ENCODE measurements at regions not wholly inside any gene's neighbourhood (a gene's known extent, or its start where the extent isn't known, plus 50 kb on each side); places are given as distances from the start of the nearest gene placed in this dataset.

- Histone ChIP-seq H3K9me3 (peaks cover 0 to 3% (median 0%) of the 10 kb centered on the region in 11 donors), H3K4me1 (peaks cover 0 to 6% (median 0%) of the 10 kb centered on the region in 9 donors), H3K27me3 (no peaks in the 10 kb centered on the region), H3K27ac (no peak overlapping the region), H3K4me3 (no peak overlapping the region), H3K36me3 (no peaks in the 10 kb centered on the region)
- intact Hi-C loops (cut with DNase I) = no loop called here
- DNase-seq (no peak), ATAC-seq (peak in 3 of 8 donors; percentile 48 to 59 (median 58))
- WGBS, 2 donors = 79 to 86% methylated on average over 1 of the region's 1 CpG
- no peak for TF ChIP-seq CTCF (IDR thresholded peaks at IDR 0.05)
Observed at GRCh38 chr20:39356908-39357307, 394.8 kb downstream of the DHX35 start.

- H3K9me3 ChIP-seq = peaks cover 0 to 52% (median 22%) of the 10 kb centered on the region in 11 donors
- no peaks in the 10 kb centered on the region for H3K27me3 ChIP-seq
- no peaks in the 10 kb centered on the region for H3K36me3 ChIP-seq
- H3K27ac ChIP-seq = no peak overlapping the region
- H3K4me1 ChIP-seq = no peaks in the 10 kb centered on the region
- DNase-seq (no peak), ATAC-seq (no peak)
- no peak overlapping the region for H3K4me3 ChIP-seq
- intact Hi-C loops (cut with DNase I) = no loop called here
- WGBS, 2 donors = 86 to 87% methylated on average over 4 of the region's 4 CpGs
- no peak for TF ChIP-seq CTCF (IDR thresholded peaks at IDR 0.05)
Observed at GRCh38 chr20:39349240-39349639, 387.1 kb downstream of the DHX35 start.

GRCh38 chr20:39347626-39348025 lies 385.5 kb downstream of the DHX35 start:
- DNase-seq = no peak

GRCh38 chr20:39342463-39342862 lies 380.3 kb downstream of the DHX35 start:
- ATAC-seq (no peak), DNase-seq (no peak)
- Histone ChIP-seq H3K36me3 (no peaks in the 10 kb centered on the region), H3K4me3 (no peak overlapping the region), H3K4me1 (peaks cover 0 to 15% (median 3%) of the 10 kb centered on the region in 9 donors), H3K9me3 (peaks cover 0 to 11% (median 0%) of the 10 kb centered on the region in 11 donors), H3K27me3 (no peaks in the 10 kb centered on the region), H3K27ac (no peak overlapping the region)
- intact Hi-C loops (cut with DNase I) = no loop called here
- TF ChIP-seq CTCF (IDR thresholded peaks at IDR 0.05) = no peak
- 39 to 43% methylated on average over 1 of the region's 1 CpG for WGBS, 2 donors

More at GRCh38 chr20:39347626-39348025, 385.5 kb downstream of the DHX35 start:
- ATAC-seq = no peak
- Histone ChIP-seq H3K9me3 (peaks cover 0 to 52% (median 22%) of the 10 kb centered on the region in 11 donors), H3K4me3 (no peak overlapping the region), H3K27me3 (no peaks in the 10 kb centered on the region), H3K27ac (no peak overlapping the region), H3K36me3 (no peaks in the 10 kb centered on the region), H3K4me1 (no peaks in the 10 kb centered on the region)
- intact Hi-C loops (cut with DNase I) = no loop called here
- TF ChIP-seq CTCF (IDR thresholded peaks at IDR 0.05) = no peak
- WGBS, 2 donors = 88 to 89% methylated on average over 5 of the region's 5 CpGs
